Duodenal mucosa (tissue), 2 donors: ENCODE measurements at regions not wholly inside any gene's neighbourhood (a gene's known extent, or its start where the extent isn't known, plus 50 kb on each side); places are given as distances from the start of the nearest gene placed in this dataset.
"Not testable (repeated sequence)": the region's sequence is repeated elsewhere in the genome, so short reads cannot be mapped to it uniquely, and the experiment has no call there.

Experiments used
- H3K27ac ChIP-seq: one replicate; pipeline ENCODE4 v1.7.0; 2013; ENCODE audit warnings: low read depth, low read length
- H3K27me3 ChIP-seq, 2 donors: one replicate each; pipeline ENCODE4 v1.7.0; 2013; ENCODE audit warnings: low read length in 2 of 2, control low read depth in 1 of 2; ENCODE audit not compliant: insufficient read depth in 2 of 2, control insufficient read depth in 1 of 2
- H3K36me3 ChIP-seq, 2 donors: one replicate each; pipeline ENCODE4 v1.7.0; 2013; ENCODE audit warnings: low read length in 2 of 2, control low read depth in 1 of 2; ENCODE audit not compliant: insufficient read depth in 2 of 2, control insufficient read depth in 1 of 2
- H3K4me1 ChIP-seq, 2 donors: one replicate each; pipeline ENCODE4 v1.7.0; 2013; ENCODE audit warnings: low read length in 2 of 2, control low read depth in 1 of 2; ENCODE audit not compliant: insufficient read depth in 2 of 2, control insufficient read depth in 1 of 2
- H3K4me3 ChIP-seq, 2 donors: one replicate each; pipeline ENCODE4 v1.7.0; 2013; ENCODE audit warnings: low read length in 2 of 2, low read depth in 1 of 2
- H3K9ac ChIP-seq, 2 donors: one replicate each; pipeline ENCODE4 v1.7.0; 2013; ENCODE audit warnings: low read length in 2 of 2, low read depth in 1 of 2
- H3K9me3 ChIP-seq, 2 donors: one replicate each; pipeline ENCODE4 v1.7.0; 2013; ENCODE audit warnings: low read length in 2 of 2, control low read depth in 1 of 2; ENCODE audit not compliant: control insufficient read depth in 1 of 2

- no peak overlapping the region for H3K4me3 ChIP-seq
- no peak overlapping the region for H3K27ac ChIP-seq
- no peaks in the 10 kb centered on the region for H3K36me3 ChIP-seq
- H3K4me1 ChIP-seq = peaks cover 7 to 8% of the 10 kb centered on the region in 2 donors
- H3K27me3 ChIP-seq = no peaks in the 10 kb centered on the region
- no peaks in the 10 kb centered on the region for H3K9me3 ChIP-seq
- H3K9ac ChIP-seq = no peak overlapping the region
Measured at GRCh38 chr7:65746398-65746669, 126.5 kb upstream of the VKORC1L1 start.

DNA sequence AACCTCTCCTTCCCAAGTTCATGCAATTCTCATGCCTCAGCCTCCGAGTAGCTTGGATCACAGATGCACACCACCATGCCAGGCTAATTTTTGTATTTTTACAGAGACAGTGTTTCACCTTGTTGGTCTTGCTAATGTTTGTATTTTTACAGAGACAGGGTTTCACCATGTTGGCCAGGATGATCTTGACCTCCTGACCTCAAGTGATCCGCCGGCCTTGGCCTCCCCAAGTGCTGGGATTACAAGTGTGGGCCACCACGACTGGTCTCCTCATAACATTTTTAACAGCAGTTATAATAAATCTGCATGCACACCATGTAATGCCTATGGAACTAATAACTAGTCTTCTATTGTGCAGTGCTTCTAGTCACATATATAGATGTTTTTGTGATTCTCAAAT, 123.8 kb upstream of the VKORC1L1 start:
- Histone ChIP-seq H3K27me3 (no peaks in the 10 kb centered on the region), H3K9me3 (no peaks in the 10 kb centered on the region), H3K4me1 (peaks cover 7 to 12% of the 10 kb centered on the region in 2 donors), H3K27ac (no peak overlapping the region), H3K4me3 (no peak overlapping the region), H3K9ac (no peak overlapping the region), H3K36me3 (no peaks in the 10 kb centered on the region)

DNA sequence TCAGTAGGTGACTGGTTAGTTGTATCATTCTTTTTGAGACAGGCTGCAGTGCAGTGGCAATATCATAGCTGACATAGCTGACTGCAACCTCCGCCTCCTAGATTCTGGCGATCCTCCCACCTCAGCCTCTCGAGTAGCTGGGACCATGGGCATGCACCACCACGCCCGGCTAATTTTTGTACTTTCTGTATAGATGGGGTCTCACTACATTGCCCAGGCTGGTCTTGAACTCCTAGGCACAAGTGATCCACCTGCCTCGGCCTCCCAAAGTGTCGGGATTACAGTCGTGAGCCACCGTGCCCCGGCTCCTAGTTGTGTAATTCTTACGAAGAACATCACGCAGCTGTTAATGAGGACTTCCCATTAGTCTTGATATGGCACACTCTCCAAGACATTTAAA, 123.4 kb upstream of the VKORC1L1 start:
- no peak overlapping the region for H3K4me3 ChIP-seq
- H3K9me3 ChIP-seq = no peaks in the 10 kb centered on the region
- no peaks in the 10 kb centered on the region for H3K36me3 ChIP-seq
- H3K27me3 ChIP-seq = no peaks in the 10 kb centered on the region
- H3K27ac ChIP-seq = no peak overlapping the region
- H3K4me1 ChIP-seq = peaks cover 7 to 12% of the 10 kb centered on the region in 2 donors
- no peak overlapping the region for H3K9ac ChIP-seq

GRCh38 chr7:65750511-65751344, 122.1 kb upstream of the VKORC1L1 start:
- Histone ChIP-seq H3K9me3 (no peaks in the 10 kb centered on the region), H3K4me1 (peaks cover 5 to 12% of the 10 kb centered on the region in 2 donors), H3K27me3 (no peaks in the 10 kb centered on the region), H3K36me3 (no peaks in the 10 kb centered on the region), H3K27ac (peak overlapping the region; percentile 53), H3K4me3 (peak overlapping the region; percentile 88 to 100), H3K9ac (peak overlapping the region; percentile 86 to 94)

- H3K4me3 ChIP-seq, H3K36me3 ChIP-seq, H3K27ac ChIP-seq, H3K9ac ChIP-seq, H3K9me3 ChIP-seq, H3K27me3 ChIP-seq: not testable (repeated sequence)
- peaks cover 0 to 12% of the 10 kb centered on the region in 2 donors for H3K4me1 ChIP-seq
Measured at GRCh38 chr7:65754070-65754469, 118.8 kb upstream of the VKORC1L1 start.

- H3K4me3 ChIP-seq, H3K4me1 ChIP-seq, H3K9ac ChIP-seq, H3K27ac ChIP-seq, H3K27me3 ChIP-seq, H3K9me3 ChIP-seq: not testable (repeated sequence)
- H3K36me3 ChIP-seq = peaks cover 0 to 13% of the 10 kb centered on the region in 2 donors
Measured at GRCh38 chr7:65758991-65759390, 113.9 kb upstream of the VKORC1L1 start.

DNA sequence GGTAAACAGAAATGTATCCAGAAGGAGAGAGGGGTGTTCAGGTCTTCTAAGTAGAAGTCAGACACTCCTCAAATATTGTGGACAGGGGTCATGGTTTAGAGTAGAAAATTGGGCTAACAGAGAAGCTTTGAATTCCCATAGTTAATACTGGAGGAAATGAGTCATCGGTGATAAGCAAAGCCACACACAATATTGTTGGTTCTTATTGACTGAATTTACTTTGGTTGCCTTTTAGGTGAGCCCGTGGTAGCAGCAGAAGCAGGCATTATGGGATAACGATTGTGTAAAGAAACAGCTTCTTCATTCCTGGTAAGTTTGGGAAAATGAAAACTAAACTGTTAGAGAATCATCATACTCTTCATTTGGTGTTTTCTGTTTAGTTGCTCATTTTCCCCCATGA, 110.2 kb upstream of the VKORC1L1 start:
- H3K27ac ChIP-seq, H3K4me3 ChIP-seq, H3K9ac ChIP-seq, H3K9me3 ChIP-seq, H3K4me1 ChIP-seq, H3K27me3 ChIP-seq: not testable (repeated sequence)
- peaks cover 0 to 13% of the 10 kb centered on the region in 2 donors for H3K36me3 ChIP-seq

DNA sequence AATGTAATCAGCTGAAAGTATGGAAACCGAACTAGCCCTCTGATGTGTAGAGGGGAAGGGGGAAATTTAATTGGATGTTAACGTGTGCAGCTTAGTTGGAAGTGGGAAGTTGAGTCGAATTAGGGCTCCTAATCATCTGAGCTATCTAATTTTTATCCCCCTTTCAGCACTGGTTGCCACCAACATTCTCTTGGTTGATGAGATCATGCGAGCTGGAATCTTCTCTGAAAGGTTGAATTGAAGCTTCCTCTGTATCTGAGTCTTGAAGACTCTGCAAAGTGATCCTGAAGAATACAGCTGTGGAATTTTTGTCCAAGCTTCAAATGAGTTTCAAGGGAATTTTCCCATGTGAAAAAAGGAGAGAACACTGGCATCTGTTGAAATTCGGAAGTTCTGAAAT, 109.8 kb upstream of the VKORC1L1 start:
- not testable (repeated sequence) for H3K27ac ChIP-seq

GRCh38 chr7:65770473-65771225, 102.2 kb upstream of the VKORC1L1 start:
- peak overlapping the region; percentile 73 to 93 for H3K4me3 ChIP-seq

More for the DNA sequence above, 109.8 kb upstream of the VKORC1L1 start:
- H3K4me1 ChIP-seq, H3K4me3 ChIP-seq, H3K27me3 ChIP-seq, H3K9me3 ChIP-seq, H3K9ac ChIP-seq: not testable (repeated sequence)
- peaks cover 0 to 13% of the 10 kb centered on the region in 2 donors for H3K36me3 ChIP-seq

GRCh38 chr7:65771226-65771569, 101.7 kb upstream of the VKORC1L1 start:
- H3K4me3 ChIP-seq = peak overlapping the region; percentile 71 to 73
- H3K27me3 ChIP-seq, H3K4me1 ChIP-seq, H3K36me3 ChIP-seq, H3K9me3 ChIP-seq: not testable (repeated sequence)
- peak overlapping the region; percentile 80 for H3K27ac ChIP-seq
- peak overlapping the region; percentile 60 to 63 for H3K9ac ChIP-seq

More at GRCh38 chr7:65770473-65771225, 102.2 kb upstream of the VKORC1L1 start:
- not testable (repeated sequence) for H3K9me3 ChIP-seq, H3K27me3 ChIP-seq, H3K36me3 ChIP-seq, H3K4me1 ChIP-seq
- H3K9ac ChIP-seq = peak overlapping the region; percentile 63 to 70
- peak overlapping the region; percentile 80 for H3K27ac ChIP-seq
